MM.1S (cell line): ENCODE measurements at regions not wholly inside any gene's neighbourhood (a gene's known extent, or its start where the extent isn't known, plus 50 kb on each side); places are given as distances from the start of the nearest gene placed in this dataset.
"Not testable (repeated sequence)": the region's sequence is repeated elsewhere in the genome, so short reads cannot be mapped to it uniquely, and the experiment has no call there.

Source experiments
- DNase-seq: peaks from one replicate; pipeline ENCODE4 v3.0.0-alpha.2; 2015
- H2AFZ ChIP-seq: fragments of 300-600 bp; sonication (generic); 2 replicates; pipeline ENCODE4 v1.6.0; 2016; ENCODE audit warnings: antibody characterized with exemption, low read length
- H3F3A ChIP-seq: fragments of 300-600 bp; sonication (generic); 2 replicates; pipeline ENCODE4 v1.6.1; 2016; ENCODE audit warnings: mild to moderate bottlenecking, antibody characterized with exemption, low read length, moderate library complexity, mixed read lengths; ENCODE audit not compliant: insufficient read depth
- H3K27ac ChIP-seq: fragments of 300-600 bp; sonication (generic); 2 replicates; pipeline ENCODE4 v1.5.1; 2016; ENCODE audit warnings: mild to moderate bottlenecking, low read length
- H3K27me3 ChIP-seq: fragments of 300-600 bp; sonication (generic); replicated peaks from 2 replicates; pipeline ENCODE4 v1.6.0; 2016; ENCODE audit warnings: low read length; ENCODE audit not compliant: insufficient read depth
- H3K36me3 ChIP-seq: fragments of 300-600 bp; sonication (generic); replicated peaks from 2 replicates; pipeline ENCODE4 v1.6.1; 2016; ENCODE audit warnings: mild to moderate bottlenecking, low read length, mixed read lengths; ENCODE audit not compliant: insufficient read depth
- H3K4me1 ChIP-seq: fragments of 300-600 bp; sonication (generic); 2 replicates; pipeline ENCODE4 v1.6.1; 2016; ENCODE audit warnings: low read length, mixed read lengths
- H3K4me2 ChIP-seq: fragments of 300-600 bp; sonication (generic); 2 replicates; pipeline ENCODE4 v1.6.0; 2016; ENCODE audit warnings: low read depth, low read length
- H3K4me3 ChIP-seq: fragments of 300-600 bp; sonication (generic); 2 replicates; pipeline ENCODE4 v1.5.1; 2016; ENCODE audit warnings: low read length, mixed read lengths
- H3K79me2 ChIP-seq: fragments of 300-600 bp; sonication (generic); 2 replicates; pipeline ENCODE4 v1.6.1; 2016; ENCODE audit warnings: mixed run types, low read length, mixed read lengths
- H3K9ac ChIP-seq: fragments of 300-600 bp; sonication (generic); 2 replicates; pipeline ENCODE4 v1.6.1; 2016; ENCODE audit warnings: low read length, mixed read lengths
- H3K9me2 ChIP-seq: fragments of 300-600 bp; sonication (generic); replicated peaks from 2 replicates; pipeline ENCODE4 v1.6.1; 2016; ENCODE audit warnings: mild to moderate bottlenecking, low read length, mixed read lengths; ENCODE audit not compliant: insufficient read depth
- H3K9me3 ChIP-seq: fragments of 300-600 bp; sonication (generic); replicated peaks from 2 replicates; pipeline ENCODE4 v1.6.1; 2016; ENCODE audit warnings: mild to moderate bottlenecking, low read length, mixed read lengths; ENCODE audit not compliant: insufficient read depth
- H4K20me1 ChIP-seq: fragments of 300-600 bp; sonication (generic); 2 replicates; pipeline ENCODE4 v1.6.1; 2016; ENCODE audit warnings: mild to moderate bottlenecking, low read length, moderate library complexity, mixed read lengths; ENCODE audit not compliant: insufficient read depth
- EZH2 ChIP-seq: fragments of 300-600 bp; sonication (generic); optimal IDR thresholded peaks from 2 replicates; pipeline ENCODE3; 2017; ENCODE audit warnings: low read depth, mild to moderate bottlenecking, antibody characterized with exemption, low read length, mixed read lengths
- EZH2phosphoT487 ChIP-seq: fragments of 300-600 bp; sonication (generic); IDR thresholded peaks from 2 replicates; pipeline ENCODE4 v1.6.1; 2018; ENCODE audit warnings: antibody characterized with exemption, low read length
- TF ChIP-seq, protein P1 (sequence below): fragments of 300-600 bp; sonication (generic); IDR thresholded peaks from 2 replicates; pipeline ENCODE4 v1.5.1; 2016; ENCODE audit warnings: antibody characterized with exemption, low read length, mixed read lengths

DNA sequence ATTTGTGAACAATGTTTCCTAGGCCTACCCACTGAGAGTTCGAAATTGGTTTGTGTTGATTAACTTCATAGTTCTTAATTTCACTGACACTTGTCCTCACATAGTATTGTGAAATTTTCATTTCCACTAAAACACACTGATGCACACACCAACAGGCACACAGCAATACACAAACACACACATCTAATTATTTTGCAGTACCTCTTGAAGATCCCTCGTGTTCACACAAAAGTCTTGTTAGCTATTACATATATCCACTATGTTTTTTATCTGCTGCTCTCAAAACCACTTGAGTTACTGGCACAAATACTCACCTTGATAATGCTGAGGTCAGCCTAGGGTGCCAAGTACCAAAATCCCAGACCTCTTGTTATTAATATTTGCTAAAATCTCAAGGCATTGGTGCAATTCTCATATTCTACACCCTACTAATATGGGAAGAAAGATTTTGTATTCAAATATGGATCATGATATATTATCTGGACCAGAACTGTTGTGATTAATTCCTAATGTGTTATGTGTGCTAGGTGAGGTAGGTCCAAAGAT, 767.4 kb upstream of the CDH10 start:
- Histone ChIP-seq H3K27ac (no peak overlapping the region), H3K9me3 (no peaks in the 10 kb centered on the region), H3F3A (no peaks in the 10 kb centered on the region), H3K9me2 (no peaks in the 10 kb centered on the region), H2AFZ (no peak overlapping the region), H3K27me3 (no peaks in the 10 kb centered on the region), H3K4me3 (no peak overlapping the region), H3K4me2 (no peak overlapping the region), H3K9ac (no peak overlapping the region), H3K4me1 (no peaks in the 10 kb centered on the region), H4K20me1 (no peaks in the 10 kb centered on the region), H3K79me2 (no peaks in the 10 kb centered on the region), H3K36me3 (no peaks in the 10 kb centered on the region)
- DNase-seq = no peak
- TF ChIP-seq EZH2phosphoT487 (no peak), EZH2 (no peak)
- TF ChIP-seq, protein P1, sequence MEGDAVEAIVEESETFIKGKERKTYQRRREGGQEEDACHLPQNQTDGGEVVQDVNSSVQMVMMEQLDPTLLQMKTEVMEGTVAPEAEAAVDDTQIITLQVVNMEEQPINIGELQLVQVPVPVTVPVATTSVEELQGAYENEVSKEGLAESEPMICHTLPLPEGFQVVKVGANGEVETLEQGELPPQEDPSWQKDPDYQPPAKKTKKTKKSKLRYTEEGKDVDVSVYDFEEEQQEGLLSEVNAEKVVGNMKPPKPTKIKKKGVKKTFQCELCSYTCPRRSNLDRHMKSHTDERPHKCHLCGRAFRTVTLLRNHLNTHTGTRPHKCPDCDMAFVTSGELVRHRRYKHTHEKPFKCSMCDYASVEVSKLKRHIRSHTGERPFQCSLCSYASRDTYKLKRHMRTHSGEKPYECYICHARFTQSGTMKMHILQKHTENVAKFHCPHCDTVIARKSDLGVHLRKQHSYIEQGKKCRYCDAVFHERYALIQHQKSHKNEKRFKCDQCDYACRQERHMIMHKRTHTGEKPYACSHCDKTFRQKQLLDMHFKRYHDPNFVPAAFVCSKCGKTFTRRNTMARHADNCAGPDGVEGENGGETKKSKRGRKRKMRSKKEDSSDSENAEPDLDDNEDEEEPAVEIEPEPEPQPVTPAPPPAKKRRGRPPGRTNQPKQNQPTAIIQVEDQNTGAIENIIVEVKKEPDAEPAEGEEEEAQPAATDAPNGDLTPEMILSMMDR = no peak

DNA sequence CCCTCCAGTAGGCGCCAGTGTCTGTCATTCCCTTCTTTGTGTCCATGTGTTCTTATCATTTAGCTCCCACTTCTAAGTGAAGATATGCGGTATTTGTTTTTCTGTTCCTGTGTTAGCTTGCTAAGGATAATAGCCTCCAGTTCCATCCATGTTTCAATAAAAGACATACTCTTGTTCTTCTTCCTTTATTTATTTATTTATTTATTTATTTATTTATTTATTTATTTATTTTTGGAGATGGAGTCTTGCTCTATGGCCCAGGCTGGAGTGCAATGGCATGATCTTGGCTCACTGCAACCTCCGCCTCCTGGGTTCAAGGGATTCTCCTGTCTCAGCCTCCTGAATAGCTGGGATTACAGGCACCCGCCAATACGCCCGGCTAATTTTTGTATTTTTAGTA, 762.6 kb upstream of the CDH10 start:
- not testable (repeated sequence) for H3K4me3 ChIP-seq

DNA sequence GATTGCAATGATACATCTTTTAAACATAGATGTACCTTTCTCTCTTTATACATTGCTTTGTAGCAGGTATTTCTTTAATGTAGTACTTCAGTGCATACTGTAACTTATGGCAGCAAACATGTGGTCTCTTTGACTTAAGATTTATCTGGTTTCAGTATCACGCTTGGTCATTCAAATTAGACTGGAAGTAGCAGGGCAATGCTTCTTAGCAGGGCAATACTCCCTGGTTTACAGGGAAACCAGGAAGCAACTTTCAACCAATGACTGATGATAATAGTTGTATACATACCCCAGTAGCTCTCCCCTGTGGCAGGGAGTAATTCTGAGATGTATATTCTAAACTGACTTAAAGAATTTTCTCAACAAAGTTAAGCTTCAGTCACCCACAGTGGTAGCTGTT, 761.1 kb upstream of the CDH10 start:
- no peaks in the 10 kb centered on the region for H4K20me1 ChIP-seq

More for the DNA sequence above, 762.6 kb upstream of the CDH10 start:
- H3K4me1 ChIP-seq, H3K9me2 ChIP-seq, DNase-seq, H3K27me3 ChIP-seq, H3F3A ChIP-seq, H3K36me3 ChIP-seq, H3K4me2 ChIP-seq, H4K20me1 ChIP-seq, H2AFZ ChIP-seq, H3K79me2 ChIP-seq, H3K9ac ChIP-seq, H3K27ac ChIP-seq, H3K9me3 ChIP-seq: not testable (repeated sequence)

DNA sequence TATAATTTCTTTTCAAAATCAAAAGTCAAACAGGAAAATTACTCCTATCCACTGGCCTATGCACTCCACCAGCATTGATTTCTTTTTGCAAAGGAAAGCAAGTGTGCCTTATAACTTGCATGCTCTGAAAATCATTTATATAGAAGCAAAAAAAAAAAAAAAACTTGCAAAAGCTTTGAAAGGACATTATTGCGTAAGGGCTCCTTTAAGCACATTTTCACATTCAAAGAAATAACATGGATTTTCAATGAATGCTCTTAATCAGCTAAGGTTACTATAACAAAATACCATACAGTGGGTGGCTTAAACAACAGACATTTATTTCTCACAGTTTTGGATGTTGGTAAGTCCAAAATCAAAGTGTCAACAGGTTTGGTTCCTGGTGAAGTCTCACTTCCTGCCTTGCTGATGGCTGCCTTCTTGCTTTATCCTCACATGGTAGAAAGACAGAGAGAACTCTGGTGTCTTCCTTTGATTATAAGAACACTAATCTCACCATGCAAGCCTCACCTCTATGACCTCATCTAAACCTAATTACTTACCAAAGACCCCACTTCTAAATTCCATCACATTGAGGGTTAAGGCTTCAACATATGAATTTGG, 755.2 kb upstream of the CDH10 start:
- Histone ChIP-seq H3K36me3 (no peaks in the 10 kb centered on the region), H3K9ac (no peak overlapping the region), H3K4me2 (no peak overlapping the region), H3K9me2 (no peaks in the 10 kb centered on the region), H3K27ac (no peak overlapping the region), H3K4me3 (no peak overlapping the region), H3F3A (no peaks in the 10 kb centered on the region), H3K4me1 (no peaks in the 10 kb centered on the region), H4K20me1 (no peaks in the 10 kb centered on the region), H3K9me3 (no peaks in the 10 kb centered on the region), H3K79me2 (no peaks in the 10 kb centered on the region), H3K27me3 (no peaks in the 10 kb centered on the region), H2AFZ (no peak overlapping the region)
- no peak for TF ChIP-seq EZH2
- TF ChIP-seq EZH2phosphoT487 = no peak
- TF ChIP-seq, protein P1 = no peak
- DNase-seq = no peak

More for the DNA sequence above, 761.1 kb upstream of the CDH10 start:
- Histone ChIP-seq H3K9me3 (no peaks in the 10 kb centered on the region), H3K4me1 (no peaks in the 10 kb centered on the region), H3K4me3 (no peak overlapping the region), H3K79me2 (no peaks in the 10 kb centered on the region), H3K27me3 (no peaks in the 10 kb centered on the region), H3K27ac (no peak overlapping the region), H2AFZ (no peak overlapping the region), H3K4me2 (no peak overlapping the region), H3K36me3 (no peaks in the 10 kb centered on the region), H3K9ac (no peak overlapping the region), H3K9me2 (no peaks in the 10 kb centered on the region), H3F3A (no peaks in the 10 kb centered on the region)
- no peak for DNase-seq
- TF ChIP-seq, protein P1 = no peak
- TF ChIP-seq EZH2 = no peak
- no peak for TF ChIP-seq EZH2phosphoT487
